A549 (cell line): ENCODE measurements at regions not wholly inside any gene's neighbourhood (a gene's known extent, or its start where the extent isn't known, plus 50 kb on each side); places are given as distances from the start of the nearest gene placed in this dataset.

Experiments used
- ATAC-seq, 2 experiments: fragments of 200-7000 bp in 1 of 2; fragments of >200 bp in 1 of 2; cut with Nextera tagmentation in 1 of 2; cut with Tn5 transposase in 1 of 2; 3 replicates each; pipeline versions ENCODE4 v1.8.0 to v1.9.1; 2018 to 2020; ENCODE audit warnings: mild to moderate bottlenecking in 1 of 2, moderate library complexity in 1 of 2
- CTCF ChIA-PET: fragments of 300-600 bp; sonication (Branson Sonifier 250); formaldehyde crosslinking; extraction: SDS; loops from one replicate; lab custom pipeline; 2021; ENCODE audit warnings: antibody characterized with exemption, inconsistent platforms; lab: Yijun Ruan, JAX
- POLR2A ChIA-PET: fragments of 350-600 bp; formaldehyde crosslinking; extraction: SDS; loops from one replicate; lab custom pipeline; 2021; ENCODE audit warnings: antibody characterized with exemption, inconsistent platforms; lab: Yijun Ruan, JAX
- DNase-seq, 2 experiments: peaks; one replicate each; pipeline versions ENCODE4 v3.0.0 to v3.0.0-alpha.2; 2011 to 2016; ENCODE audit warnings: low read depth in 1 of 2, low spot score in 1 of 2
- FAIRE-seq: peaks from 2 replicates; lab custom pipeline; 2011; peaks lifted over from hg19 to GRCh38; lab: Jason Lieb, UNC
- H3K27ac ChIP-seq, 2 experiments: fragments of >200 bp; sonication (Bioruptor Twin); formaldehyde crosslinking; 3 replicates each; pipeline ENCODE4 v1.5.1; 2016 to 2017
- H3K4me1 ChIP-seq: fragments of >200 bp; sonication (Bioruptor Twin); formaldehyde crosslinking; 3 replicates; pipeline ENCODE4 v1.6.1; 2016
- H3K4me2 ChIP-seq: fragments of >200 bp; sonication (Bioruptor Twin); formaldehyde crosslinking; 3 replicates; pipeline ENCODE4 v1.6.1; 2016
- H3K4me3 ChIP-seq: fragments of >200 bp; sonication (Bioruptor Twin); formaldehyde crosslinking; 3 replicates; pipeline ENCODE4 v1.5.1; 2016
- H3K9me3 ChIP-seq: fragments of >200 bp; sonication (Bioruptor Twin); formaldehyde crosslinking; 3 replicates; pipeline ENCODE4 v1.6.1; 2016
- CBX2 ChIP-seq: fragments of 200-600 bp; sonication (generic); IDR thresholded peaks from 2 replicates; pipeline ENCODE4 v1.6.1; 2016; ENCODE audit warnings: low read depth, mild to moderate bottlenecking, borderline replicate concordance
- CBX8 ChIP-seq: fragments of 200-600 bp; sonication (generic); IDR thresholded peaks from 2 replicates; pipeline ENCODE4 v1.6.1; 2016
- CHD4 ChIP-seq: fragments of 200-600 bp; sonication (generic); IDR thresholded peaks from 2 replicates; pipeline ENCODE4 v1.6.1; 2016; ENCODE audit warnings: antibody characterized with exemption, mild to moderate bottlenecking, borderline replicate concordance
- EHMT2 ChIP-seq: fragments of 200-600 bp; sonication (generic); IDR thresholded peaks from 2 replicates; pipeline ENCODE4 v1.6.1; 2016; ENCODE audit warnings: antibody characterized with exemption, low read depth, mild to moderate bottlenecking, moderate library complexity
- FOSB ChIP-seq: fragments of 250-450 bp; sonication (Bioruptor Pico); IDR thresholded peaks from 2 replicates; pipeline ENCODE4 v1.5.0; 2020; ENCODE audit warnings: mild to moderate bottlenecking, moderate library complexity
- FOXS1 ChIP-seq: fragments of 250-450 bp; sonication (Bioruptor Pico); IDR thresholded peaks from 2 replicates; pipeline ENCODE4 v1.5.0; 2020; ENCODE audit warnings: mild to moderate bottlenecking, moderate library complexity
- HDAC2 ChIP-seq: fragments of 200-600 bp; sonication (generic); IDR thresholded peaks from 2 replicates; pipeline ENCODE4 v1.6.1; 2016
- HOXB5 ChIP-seq: fragments of 250-450 bp; sonication (Bioruptor Pico); IDR thresholded peaks from 2 replicates; pipeline ENCODE4 v1.5.0; 2020; ENCODE audit warnings: mild to moderate bottlenecking, moderate library complexity
- KDM5A ChIP-seq: fragments of 200-600 bp; sonication (generic); IDR thresholded peaks from 2 replicates; pipeline ENCODE4 v1.6.1; 2016; ENCODE audit warnings: antibody characterized with exemption, mild to moderate bottlenecking
- MAFK ChIP-seq: fragments of 450-650 bp; IDR thresholded peaks from 2 replicates; pipeline ENCODE4 v1.6.1; 2014; ENCODE audit not compliant: partially characterized antibody
- MAZ ChIP-seq: fragments of 150-350 bp; IDR thresholded peaks from 2 replicates; pipeline ENCODE4 v1.6.1; 2014; ENCODE audit warnings: antibody characterized with exemption, low read depth, low read length, borderline replicate concordance
- POLR2A ChIP-seq: IDR thresholded peaks from 2 replicates; pipeline ENCODE4 v1.6.1; 2012; ENCODE audit warnings: mild to moderate bottlenecking, low read length
- POLR2AphosphoS2 ChIP-seq: conservative IDR thresholded peaks from 2 replicates; pipeline ENCODE4 v1.6.1; 2012; ENCODE audit warnings: low read length, improper control_type of control experiment, inconsistent platforms
- RCOR1 ChIP-seq: fragments of 150-350 bp; IDR thresholded peaks from 2 replicates; pipeline ENCODE4 v1.6.1; 2014; ENCODE audit warnings: antibody characterized with exemption, low read length, low read depth
- RFX5 ChIP-seq: fragments of 450-650 bp; IDR thresholded peaks from 2 replicates; pipeline ENCODE4 v1.7.1; 2014; ENCODE audit warnings: antibody characterized with exemption, mild to moderate bottlenecking, moderate library complexity
- RNF2 ChIP-seq: fragments of 200-600 bp; sonication (generic); IDR thresholded peaks from 2 replicates; pipeline ENCODE4 v1.6.1; 2016; ENCODE audit warnings: low read depth, mild to moderate bottlenecking, antibody characterized with exemption, moderate library complexity, borderline replicate concordance
- SMC3 ChIP-seq: fragments of >200 bp; sonication (Bioruptor Twin); formaldehyde crosslinking; IDR thresholded peaks from 3 replicates; pipeline ENCODE4 v1.6.1; 2018; ENCODE audit warnings: inconsistent platforms
- ZC3H11A ChIP-seq: fragments of 450-650 bp; IDR thresholded peaks from 2 replicates; pipeline ENCODE4 v1.6.1; 2014; ENCODE audit warnings: antibody characterized with exemption, mild to moderate bottlenecking
- ZFP36 ChIP-seq: fragments of 450-650 bp; IDR thresholded peaks from 2 replicates; pipeline ENCODE4 v1.6.1; 2014; ENCODE audit warnings: borderline replicate concordance; ENCODE audit not compliant: partially characterized antibody
- WGBS: methylation state at CpG from one replicate; pipeline ENCODE4 v1.1.6; 2017; ENCODE audit errors: missing lambda C conversion rate; 5-methylcytosine and 5-hydroxymethylcytosine counted together
- TF ChIP-seq, protein P1 (sequence below): fragments of 200-600 bp; sonication (generic); IDR thresholded peaks from 2 replicates; pipeline ENCODE4 v1.6.1; 2016; ENCODE audit warnings: antibody characterized with exemption, mild to moderate bottlenecking, moderate library complexity
- TF ChIP-seq, protein P2 (sequence below): IDR thresholded peaks from 2 replicates; pipeline ENCODE4 v1.6.1; 2012
- TF ChIP-seq, protein P3 (sequence below): IDR thresholded peaks from 2 replicates; pipeline ENCODE4 v1.6.1; 2012; ENCODE audit warnings: low read depth, borderline replicate concordance
- TF ChIP-seq, protein P4 (sequence below): fragments of >200 bp; sonication (Bioruptor Twin); formaldehyde crosslinking; IDR thresholded peaks from 3 replicates; pipeline ENCODE4 v1.5.1; 2016
- TF ChIP-seq, protein P5 (sequence below): IDR thresholded peaks from 2 replicates; pipeline ENCODE4 v1.6.1; 2012
- TF ChIP-seq, protein P6 (sequence below): fragments of 150-350 bp; IDR thresholded peaks from 2 replicates; pipeline ENCODE4 v1.6.1; 2014; ENCODE audit warnings: low read depth, mild to moderate bottlenecking, low read length

DNA sequence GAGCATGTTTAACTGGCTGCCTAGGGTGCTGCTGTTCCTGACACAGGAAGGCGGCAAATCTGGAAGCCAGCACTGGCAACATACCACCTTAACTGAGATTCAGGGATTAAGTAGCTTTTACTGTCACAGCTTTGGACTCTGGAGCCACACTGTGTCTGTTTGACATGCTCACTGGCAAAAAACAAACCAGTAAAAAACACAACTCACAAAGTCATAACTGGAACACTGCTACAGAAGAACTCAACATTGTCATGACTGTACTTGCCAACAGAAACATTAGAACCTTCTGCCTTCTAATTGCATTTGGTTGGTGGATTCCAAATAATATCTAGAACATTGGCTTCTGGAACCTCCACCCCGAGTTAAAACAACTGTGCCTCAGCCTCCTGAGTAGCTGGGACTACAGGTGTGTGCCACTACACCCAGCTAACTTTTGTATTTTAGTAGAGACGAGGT lies 117.6 kb downstream of the TTC6 start (continued):
- no peak for TF ChIP-seq CBX2
- TF ChIP-seq RFX5 = no peak
- no peak for TF ChIP-seq ZFP36
- no peak for TF ChIP-seq ZC3H11A
- TF ChIP-seq MAFK = no peak
- no peak for TF ChIP-seq HOXB5 (CRISPR knock-in tag)
- no peak for TF ChIP-seq FOXS1 (CRISPR knock-in tag)
- no peak for TF ChIP-seq MAZ
- no peak for TF ChIP-seq KDM5A
- no peak for TF ChIP-seq RCOR1
- TF ChIP-seq CBX8 = no peak
- TF ChIP-seq, all 56 proteins: peak for 0

DNA sequence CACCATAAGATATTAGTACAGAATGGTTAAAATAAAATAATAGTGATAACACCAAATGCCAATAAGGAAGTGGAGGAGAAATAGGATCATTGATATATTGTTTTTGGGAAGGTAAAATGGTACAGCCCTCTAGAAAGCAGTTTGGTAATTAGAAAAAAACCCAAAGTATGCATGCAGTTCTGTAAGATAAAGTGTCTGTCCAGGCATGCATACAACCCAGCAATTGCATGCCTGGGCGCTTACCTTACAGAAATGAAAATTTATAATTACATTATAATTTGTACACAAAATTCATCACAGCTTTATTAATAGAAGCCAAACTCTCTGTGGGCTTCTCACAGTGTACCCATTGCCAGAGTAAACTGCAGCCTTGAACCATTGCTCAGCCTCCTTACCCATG lies 124.7 kb downstream of the TTC6 start:
- WGBS = 97% methylated on average over 1 of the region's 1 CpG
- H3K4me3 ChIP-seq = no peak overlapping the region
- CTCF ChIA-PET = interaction anchor here (0.8 to 2.1 kb wide), 2 partner anchors 10 to 155 kb away, joined by 4 to 7 read pairs; no protein-coding TSS in a partner anchor
- FAIRE-seq = no peak
- TF ChIP-seq SMC3 = no peak
- TF ChIP-seq, protein P1, sequence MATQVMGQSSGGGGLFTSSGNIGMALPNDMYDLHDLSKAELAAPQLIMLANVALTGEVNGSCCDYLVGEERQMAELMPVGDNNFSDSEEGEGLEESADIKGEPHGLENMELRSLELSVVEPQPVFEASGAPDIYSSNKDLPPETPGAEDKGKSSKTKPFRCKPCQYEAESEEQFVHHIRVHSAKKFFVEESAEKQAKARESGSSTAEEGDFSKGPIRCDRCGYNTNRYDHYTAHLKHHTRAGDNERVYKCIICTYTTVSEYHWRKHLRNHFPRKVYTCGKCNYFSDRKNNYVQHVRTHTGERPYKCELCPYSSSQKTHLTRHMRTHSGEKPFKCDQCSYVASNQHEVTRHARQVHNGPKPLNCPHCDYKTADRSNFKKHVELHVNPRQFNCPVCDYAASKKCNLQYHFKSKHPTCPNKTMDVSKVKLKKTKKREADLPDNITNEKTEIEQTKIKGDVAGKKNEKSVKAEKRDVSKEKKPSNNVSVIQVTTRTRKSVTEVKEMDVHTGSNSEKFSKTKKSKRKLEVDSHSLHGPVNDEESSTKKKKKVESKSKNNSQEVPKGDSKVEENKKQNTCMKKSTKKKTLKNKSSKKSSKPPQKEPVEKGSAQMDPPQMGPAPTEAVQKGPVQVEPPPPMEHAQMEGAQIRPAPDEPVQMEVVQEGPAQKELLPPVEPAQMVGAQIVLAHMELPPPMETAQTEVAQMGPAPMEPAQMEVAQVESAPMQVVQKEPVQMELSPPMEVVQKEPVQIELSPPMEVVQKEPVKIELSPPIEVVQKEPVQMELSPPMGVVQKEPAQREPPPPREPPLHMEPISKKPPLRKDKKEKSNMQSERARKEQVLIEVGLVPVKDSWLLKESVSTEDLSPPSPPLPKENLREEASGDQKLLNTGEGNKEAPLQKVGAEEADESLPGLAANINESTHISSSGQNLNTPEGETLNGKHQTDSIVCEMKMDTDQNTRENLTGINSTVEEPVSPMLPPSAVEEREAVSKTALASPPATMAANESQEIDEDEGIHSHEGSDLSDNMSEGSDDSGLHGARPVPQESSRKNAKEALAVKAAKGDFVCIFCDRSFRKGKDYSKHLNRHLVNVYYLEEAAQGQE = no peak
- TF ChIP-seq CBX2 = no peak
- TF ChIP-seq, protein P2, sequence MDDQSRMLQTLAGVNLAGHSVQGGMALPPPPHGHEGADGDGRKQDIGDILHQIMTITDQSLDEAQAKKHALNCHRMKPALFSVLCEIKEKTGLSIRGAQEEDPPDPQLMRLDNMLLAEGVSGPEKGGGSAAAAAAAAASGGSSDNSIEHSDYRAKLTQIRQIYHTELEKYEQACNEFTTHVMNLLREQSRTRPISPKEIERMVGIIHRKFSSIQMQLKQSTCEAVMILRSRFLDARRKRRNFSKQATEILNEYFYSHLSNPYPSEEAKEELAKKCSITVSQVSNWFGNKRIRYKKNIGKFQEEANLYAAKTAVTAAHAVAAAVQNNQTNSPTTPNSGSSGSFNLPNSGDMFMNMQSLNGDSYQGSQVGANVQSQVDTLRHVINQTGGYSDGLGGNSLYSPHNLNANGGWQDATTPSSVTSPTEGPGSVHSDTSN = no peak
- TF ChIP-seq, protein P3, sequence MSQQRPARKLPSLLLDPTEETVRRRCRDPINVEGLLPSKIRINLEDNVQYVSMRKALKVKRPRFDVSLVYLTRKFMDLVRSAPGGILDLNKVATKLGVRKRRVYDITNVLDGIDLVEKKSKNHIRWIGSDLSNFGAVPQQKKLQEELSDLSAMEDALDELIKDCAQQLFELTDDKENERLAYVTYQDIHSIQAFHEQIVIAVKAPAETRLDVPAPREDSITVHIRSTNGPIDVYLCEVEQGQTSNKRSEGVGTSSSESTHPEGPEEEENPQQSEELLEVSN = no peak
- TF ChIP-seq, protein P4, sequence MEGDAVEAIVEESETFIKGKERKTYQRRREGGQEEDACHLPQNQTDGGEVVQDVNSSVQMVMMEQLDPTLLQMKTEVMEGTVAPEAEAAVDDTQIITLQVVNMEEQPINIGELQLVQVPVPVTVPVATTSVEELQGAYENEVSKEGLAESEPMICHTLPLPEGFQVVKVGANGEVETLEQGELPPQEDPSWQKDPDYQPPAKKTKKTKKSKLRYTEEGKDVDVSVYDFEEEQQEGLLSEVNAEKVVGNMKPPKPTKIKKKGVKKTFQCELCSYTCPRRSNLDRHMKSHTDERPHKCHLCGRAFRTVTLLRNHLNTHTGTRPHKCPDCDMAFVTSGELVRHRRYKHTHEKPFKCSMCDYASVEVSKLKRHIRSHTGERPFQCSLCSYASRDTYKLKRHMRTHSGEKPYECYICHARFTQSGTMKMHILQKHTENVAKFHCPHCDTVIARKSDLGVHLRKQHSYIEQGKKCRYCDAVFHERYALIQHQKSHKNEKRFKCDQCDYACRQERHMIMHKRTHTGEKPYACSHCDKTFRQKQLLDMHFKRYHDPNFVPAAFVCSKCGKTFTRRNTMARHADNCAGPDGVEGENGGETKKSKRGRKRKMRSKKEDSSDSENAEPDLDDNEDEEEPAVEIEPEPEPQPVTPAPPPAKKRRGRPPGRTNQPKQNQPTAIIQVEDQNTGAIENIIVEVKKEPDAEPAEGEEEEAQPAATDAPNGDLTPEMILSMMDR = no peak
- TF ChIP-seq RFX5 = no peak
- TF ChIP-seq, protein P5, sequence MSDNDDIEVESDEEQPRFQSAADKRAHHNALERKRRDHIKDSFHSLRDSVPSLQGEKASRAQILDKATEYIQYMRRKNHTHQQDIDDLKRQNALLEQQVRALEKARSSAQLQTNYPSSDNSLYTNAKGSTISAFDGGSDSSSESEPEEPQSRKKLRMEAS = no peak
- TF ChIP-seq FOSB (CRISPR knock-in tag) = no peak
- no peak for TF ChIP-seq HOXB5 (CRISPR knock-in tag)
- no peak for TF ChIP-seq CHD4
- no peak for TF ChIP-seq RNF2
- no peak for TF ChIP-seq HDAC2
- no peak for TF ChIP-seq POLR2A
- TF ChIP-seq POLR2AphosphoS2 = no peak
- TF ChIP-seq RCOR1 = no peak
- TF ChIP-seq EHMT2 = no peak
- TF ChIP-seq, protein P6, sequence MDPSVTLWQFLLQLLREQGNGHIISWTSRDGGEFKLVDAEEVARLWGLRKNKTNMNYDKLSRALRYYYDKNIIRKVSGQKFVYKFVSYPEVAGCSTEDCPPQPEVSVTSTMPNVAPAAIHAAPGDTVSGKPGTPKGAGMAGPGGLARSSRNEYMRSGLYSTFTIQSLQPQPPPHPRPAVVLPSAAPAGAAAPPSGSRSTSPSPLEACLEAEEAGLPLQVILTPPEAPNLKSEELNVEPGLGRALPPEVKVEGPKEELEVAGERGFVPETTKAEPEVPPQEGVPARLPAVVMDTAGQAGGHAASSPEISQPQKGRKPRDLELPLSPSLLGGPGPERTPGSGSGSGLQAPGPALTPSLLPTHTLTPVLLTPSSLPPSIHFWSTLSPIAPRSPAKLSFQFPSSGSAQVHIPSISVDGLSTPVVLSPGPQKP = no peak
- TF ChIP-seq KDM5A = no peak
- TF ChIP-seq, all 56 proteins: peak for 0
- POLR2A ChIA-PET = no interaction called here
- ATAC-seq (no peak), DNase-seq (no peak)
- H3K4me2 ChIP-seq = no peak overlapping the region
- H3K27ac ChIP-seq = no peak overlapping the region
- no peaks in the 10 kb centered on the region for H3K4me1 ChIP-seq
- no peaks in the 10 kb centered on the region for H3K9me3 ChIP-seq
